Cardiac muscle cell (in vitro differentiated cells and primary cell): ENCODE measurements at regions not wholly inside any gene's neighbourhood (a gene's known extent, or its start where the extent isn't known, plus 50 kb on each side); places are given as distances from the start of the nearest gene placed in this dataset.

ENCODE experiments used
- DNase-seq, 2 donors: peaks; one replicate each; pipeline versions ENCODE4 v3.0.0 to v3.0.0-alpha.2; 2010 to 2017; ENCODE audit warnings: low read depth in 1 of 2, low spot score in 1 of 2
- H3K27ac ChIP-seq: fragments of 200-600 bp; sonication (generic); 2 replicates; pipeline ENCODE4 v1.5.1; 2016
- H3K27me3 ChIP-seq: fragments of 200-600 bp; sonication (generic); 2 replicates; pipeline ENCODE4 v1.6.0; 2016; ENCODE audit warnings: control low read depth
- H3K36me3 ChIP-seq: fragments of 200-600 bp; sonication (generic); 2 replicates; pipeline ENCODE4 v1.5.1; 2016; ENCODE audit warnings: control low read depth
- H3K4me1 ChIP-seq: fragments of 200-600 bp; sonication (generic); 2 replicates; pipeline ENCODE4 v1.8.1; 2017; ENCODE audit warnings: low read depth, mild to moderate bottlenecking, mixed run types
- H3K4me3 ChIP-seq: fragments of 200-600 bp; sonication (generic); 2 replicates; pipeline ENCODE4 v1.5.1; 2016; ENCODE audit warnings: mild to moderate bottlenecking
- H3K9me3 ChIP-seq: fragments of 200-600 bp; sonication (generic); 2 replicates; pipeline ENCODE4 v1.5.1; 2017; ENCODE audit warnings: low read depth, mild to moderate bottlenecking, control low read depth
- TF ChIP-seq, protein P1 (sequence below): IDR thresholded peaks from 2 replicates; pipeline ENCODE4 v1.5.1; 2012; ENCODE audit warnings: low read depth, mild to moderate bottlenecking, low read length

DNA sequence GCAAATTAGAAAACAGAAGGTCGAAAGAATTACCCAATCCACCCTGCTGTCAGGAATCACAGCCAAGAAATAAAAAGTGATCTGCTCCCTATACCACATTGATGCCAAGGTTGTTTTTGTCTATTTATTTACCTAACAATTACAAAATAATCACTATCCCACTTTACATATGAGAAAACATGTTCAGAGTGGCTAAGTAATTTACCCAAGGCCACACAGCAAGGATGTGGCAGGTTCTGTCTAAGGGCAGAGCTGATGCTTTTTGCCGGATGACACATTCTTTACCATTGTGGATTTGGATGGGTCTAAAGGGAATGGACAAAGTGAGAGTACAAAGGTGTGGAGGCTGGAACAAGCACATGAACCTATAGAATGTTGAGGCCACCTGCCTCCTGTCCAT, 460.7 kb downstream of the INSC start:
- TF ChIP-seq, protein P1, sequence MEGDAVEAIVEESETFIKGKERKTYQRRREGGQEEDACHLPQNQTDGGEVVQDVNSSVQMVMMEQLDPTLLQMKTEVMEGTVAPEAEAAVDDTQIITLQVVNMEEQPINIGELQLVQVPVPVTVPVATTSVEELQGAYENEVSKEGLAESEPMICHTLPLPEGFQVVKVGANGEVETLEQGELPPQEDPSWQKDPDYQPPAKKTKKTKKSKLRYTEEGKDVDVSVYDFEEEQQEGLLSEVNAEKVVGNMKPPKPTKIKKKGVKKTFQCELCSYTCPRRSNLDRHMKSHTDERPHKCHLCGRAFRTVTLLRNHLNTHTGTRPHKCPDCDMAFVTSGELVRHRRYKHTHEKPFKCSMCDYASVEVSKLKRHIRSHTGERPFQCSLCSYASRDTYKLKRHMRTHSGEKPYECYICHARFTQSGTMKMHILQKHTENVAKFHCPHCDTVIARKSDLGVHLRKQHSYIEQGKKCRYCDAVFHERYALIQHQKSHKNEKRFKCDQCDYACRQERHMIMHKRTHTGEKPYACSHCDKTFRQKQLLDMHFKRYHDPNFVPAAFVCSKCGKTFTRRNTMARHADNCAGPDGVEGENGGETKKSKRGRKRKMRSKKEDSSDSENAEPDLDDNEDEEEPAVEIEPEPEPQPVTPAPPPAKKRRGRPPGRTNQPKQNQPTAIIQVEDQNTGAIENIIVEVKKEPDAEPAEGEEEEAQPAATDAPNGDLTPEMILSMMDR, result no peak
- no peaks in the 10 kb centered on the region for H3K27me3 ChIP-seq
- DNase-seq, result no peak

DNA sequence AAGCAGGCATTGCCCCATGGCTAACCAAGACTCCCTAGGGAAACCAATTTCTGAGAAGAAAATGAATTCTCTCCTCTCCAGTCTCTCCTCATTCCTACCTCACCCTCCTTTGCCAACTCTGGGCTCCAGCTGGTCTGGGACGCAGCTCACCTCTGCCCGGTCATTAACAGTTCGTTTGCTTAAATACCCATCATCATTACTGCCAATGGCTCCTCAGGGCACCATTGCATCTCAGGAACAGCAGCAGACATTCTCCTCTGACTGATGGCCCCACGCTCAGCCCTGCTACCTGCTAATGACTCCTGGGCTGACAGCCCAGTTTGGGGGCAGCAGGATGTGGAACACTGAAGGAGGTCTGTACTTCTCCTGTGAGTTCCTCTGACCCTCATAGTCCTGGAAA, 462.0 kb downstream of the INSC start:
- H3K36me3 ChIP-seq, result no peaks in the 10 kb centered on the region
- no peaks in the 10 kb centered on the region for H3K9me3 ChIP-seq
- TF ChIP-seq, protein P1, result no peak
- no peaks in the 10 kb centered on the region for H3K4me1 ChIP-seq
- no peak for DNase-seq
- no peak overlapping the region for H3K27ac ChIP-seq
- H3K4me3 ChIP-seq, result no peak overlapping the region
- no peaks in the 10 kb centered on the region for H3K27me3 ChIP-seq

More for the DNA sequence above, 460.7 kb downstream of the INSC start:
- Histone ChIP-seq H3K9me3 (no peaks in the 10 kb centered on the region), H3K27ac (no peak overlapping the region), H3K36me3 (no peaks in the 10 kb centered on the region), H3K4me1 (no peaks in the 10 kb centered on the region), H3K4me3 (no peak overlapping the region)

DNA sequence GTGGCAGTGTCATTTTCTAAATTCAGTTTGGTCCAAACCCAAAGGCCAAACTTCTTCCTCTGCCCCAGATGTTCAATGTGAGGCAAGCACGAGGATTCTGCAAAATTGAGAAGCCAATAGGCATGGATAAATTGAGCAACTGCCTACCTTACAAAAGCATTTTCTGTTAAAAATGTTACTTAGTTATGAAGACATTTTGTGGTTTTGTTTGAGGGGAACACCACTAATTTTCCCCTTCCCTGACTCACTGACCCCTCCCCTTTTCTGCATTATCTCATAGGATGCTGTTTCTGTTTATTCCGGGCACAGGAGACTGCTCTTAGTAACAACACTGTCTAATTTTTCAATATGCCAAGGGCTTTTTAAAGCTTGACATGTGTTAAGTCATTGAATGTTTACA, 462.8 kb downstream of the INSC start:
- Histone ChIP-seq H3K27ac (no peak overlapping the region), H3K36me3 (no peaks in the 10 kb centered on the region), H3K27me3 (no peaks in the 10 kb centered on the region), H3K4me1 (no peaks in the 10 kb centered on the region), H3K9me3 (no peaks in the 10 kb centered on the region), H3K4me3 (no peak overlapping the region)
- TF ChIP-seq, protein P1, result no peak
- no peak for DNase-seq

DNA sequence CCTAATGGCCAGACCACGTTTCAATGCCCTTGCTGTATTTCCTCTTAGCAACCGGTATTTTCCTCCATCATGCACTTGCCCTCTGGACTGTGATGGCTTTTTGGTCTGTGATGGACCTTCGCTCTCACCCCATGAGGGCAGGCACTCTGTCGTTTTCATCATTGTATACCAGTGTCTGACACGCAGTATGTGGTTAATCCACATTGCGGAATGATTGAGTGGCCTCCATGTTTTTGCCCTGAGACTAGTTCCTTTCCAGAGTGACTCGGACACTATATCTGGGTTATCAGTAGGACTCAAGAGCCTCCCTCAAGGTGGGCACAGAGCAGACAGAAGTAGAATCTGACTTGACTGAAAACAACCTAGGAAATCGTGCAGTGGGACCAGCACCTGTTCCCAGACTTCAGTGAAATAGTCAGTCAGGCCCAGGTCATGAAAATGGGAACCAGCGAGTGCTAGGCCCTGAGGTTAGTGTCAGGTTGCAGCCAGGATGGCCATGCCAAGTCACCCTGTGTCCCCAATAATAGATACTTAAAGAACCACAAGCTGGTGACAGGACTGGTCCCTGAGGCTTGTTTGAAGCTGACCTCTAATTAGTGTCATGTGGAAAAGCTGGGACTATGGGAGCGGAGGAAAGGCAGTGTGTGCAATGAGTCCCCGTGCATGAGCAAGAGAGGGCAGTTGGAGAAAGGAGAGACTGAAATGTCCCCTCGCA, 464.7 kb downstream of the INSC start:
- no peaks in the 10 kb centered on the region for H3K27me3 ChIP-seq
- TF ChIP-seq, protein P1, result no peak

DNA sequence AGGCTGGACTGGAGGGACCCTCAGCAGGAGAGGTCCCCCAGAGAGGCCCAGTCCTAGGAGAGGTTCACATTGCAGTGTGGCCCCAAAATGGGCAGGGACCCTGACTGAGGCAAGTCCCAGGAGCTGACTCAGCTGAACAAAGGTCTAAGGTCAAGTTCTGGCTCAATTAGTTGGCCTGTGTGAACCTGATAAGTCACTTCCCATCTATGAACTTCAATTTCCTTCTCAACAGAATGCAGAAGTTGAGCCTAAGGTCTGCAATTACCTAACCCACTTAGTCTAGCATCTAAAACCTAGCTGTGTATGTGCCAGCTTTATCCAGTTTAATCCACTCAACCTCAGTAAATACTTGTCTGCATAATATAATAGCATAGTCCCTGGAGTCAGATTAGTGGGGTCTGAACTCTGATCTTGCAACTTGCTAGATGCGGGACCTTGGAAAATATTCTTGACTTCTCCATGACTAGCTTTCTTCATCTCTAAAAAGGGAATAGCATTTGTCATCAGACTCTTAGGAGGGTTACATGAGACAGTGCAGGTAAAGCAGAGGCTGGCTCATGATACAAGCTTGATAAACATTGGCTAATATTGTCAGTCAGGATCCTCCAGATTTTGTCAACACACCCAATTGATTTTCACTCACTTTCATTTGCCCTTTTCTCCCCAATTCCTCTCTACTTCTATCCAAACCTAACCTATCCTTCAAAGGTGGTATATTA, 465.5 kb downstream of the INSC start:
- Histone ChIP-seq H3K4me1 (no peaks in the 10 kb centered on the region), H3K27me3 (no peaks in the 10 kb centered on the region), H3K9me3 (no peaks in the 10 kb centered on the region), H3K36me3 (no peaks in the 10 kb centered on the region), H3K4me3 (no peak overlapping the region), H3K27ac (no peak overlapping the region)
- TF ChIP-seq, protein P1, result no peak
- DNase-seq, result no peak

More for the DNA sequence above, 464.7 kb downstream of the INSC start:
- H3K4me1 ChIP-seq, result no peaks in the 10 kb centered on the region
- H3K9me3 ChIP-seq, result no peaks in the 10 kb centered on the region
- H3K36me3 ChIP-seq, result no peaks in the 10 kb centered on the region
- no peak overlapping the region for H3K4me3 ChIP-seq
- DNase-seq, result no peak
- H3K27ac ChIP-seq, result no peak overlapping the region
